DMS 273 treated with DMSO at 0.1 percent for 48 hours (cell line): ENCODE measurements at regions not wholly inside any gene's neighbourhood (a gene's known extent, or its start where the extent isn't known, plus 50 kb on each side); places are given as distances from the start of the nearest gene placed in this dataset.

Experiments used
- DNase-seq: peaks from one replicate; lab custom pipeline; 2025; lab: John Stamatoyannopoulos, UW

- no peak for DNase-seq
These were observed 91.9 kb upstream of the RESF1 start for GRCh38 chr12:31867292-31867691.

GRCh38 chr12:31866523-31866922 lies 92.7 kb upstream of the RESF1 start:
- DNase-seq = no peak

- no peak for DNase-seq
These were observed 94.2 kb upstream of the RESF1 start for GRCh38 chr12:31865023-31865422.

GRCh38 chr12:31861360-31861759 lies 97.9 kb upstream of the RESF1 start:
- DNase-seq = no peak

- DNase-seq = no peak
These were observed 98.8 kb upstream of the RESF1 start for GRCh38 chr12:31860401-31860800.

GRCh38 chr12:31859232-31859977 lies 99.8 kb upstream of the RESF1 start:
- no peak for DNase-seq

- DNase-seq = no peak
These were observed 103.8 kb upstream of the RESF1 start for GRCh38 chr12:31855427-31855826.

- no peak for DNase-seq
These were observed 105.2 kb upstream of the RESF1 start for GRCh38 chr12:31853977-31854376.

- no peak for DNase-seq
These were observed 105.7 kb upstream of the RESF1 start for GRCh38 chr12:31853520-31853919.

GRCh38 chr12:31850268-31850667 lies 108.9 kb upstream of the RESF1 start:
- no peak for DNase-seq

- DNase-seq = no peak
These were observed 110.0 kb upstream of the RESF1 start for GRCh38 chr12:31849090-31849687.

GRCh38 chr12:31846405-31846804 lies 112.8 kb upstream of the RESF1 start:
- no peak for DNase-seq

GRCh38 chr12:31845613-31846322 lies 113.4 kb upstream of the RESF1 start:
- no peak for DNase-seq

GRCh38 chr12:31843398-31844095 lies 114.7 kb upstream of the AMN1 start:
- DNase-seq = no peak

GRCh38 chr12:31837913-31838312 lies 109.1 kb upstream of the AMN1 start:
- DNase-seq = no peak

- no peak for DNase-seq
These were observed 106.6 kb upstream of the AMN1 start for GRCh38 chr12:31835276-31835882.

GRCh38 chr12:31834150-31834549 lies 105.3 kb upstream of the AMN1 start:
- no peak for DNase-seq

- no peak for DNase-seq
These were observed 104.2 kb upstream of the AMN1 start for GRCh38 chr12:31832740-31833729.

- DNase-seq = no peak
These were observed 99.2 kb upstream of the AMN1 start for GRCh38 chr12:31828071-31828470.

- DNase-seq = no peak
These were observed 93.9 kb upstream of the AMN1 start for GRCh38 chr12:31822761-31823160.

GRCh38 chr12:31821484-31821883 lies 92.7 kb upstream of the AMN1 start:
- no peak for DNase-seq
